ENCODE measurements at regions not wholly inside any gene's neighbourhood (a gene's known extent, or its start where the extent isn't known, plus 50 kb on each side); places are given as distances from the start of the nearest gene placed in this dataset.

GRCh38 chr6:6926856-6927255, 180.9 kb upstream of the RREB1 start:
- no peak overlapping the region for H3K14ac ChIP-seq (ENCODE audit: insufficient read depth, low read length)
- no peaks in the 10 kb centered on the region for H3K23me2 ChIP-seq (ENCODE audit: insufficient read length, low read depth, low read length, poor library complexity, severe bottlenecking)
- no peak overlapping the region for H2BK15ac ChIP-seq (ENCODE audit: low read depth, low read length)
- DNase-seq, result no peak
- no peaks in the 10 kb centered on the region for H3K36me3 Mint-ChIP-seq (ENCODE audit: insufficient read depth in 1 of 3, low read depth in 3 of 3)
- H3K23ac ChIP-seq (ENCODE audit: insufficient read length, low read depth, low read length), result no peak overlapping the region
- H3K79me1 ChIP-seq (ENCODE audit: insufficient read depth, low read depth, low read length, poor library complexity, severe bottlenecking), result no peaks in the 10 kb centered on the region
- peaks cover 6 to 15% of the 10 kb centered on the region in 2 experiments; a peak in 3 of 4 replicates for H3K4me1 Mint-ChIP-seq
- H3K4me1 ChIP-seq (ENCODE audit: insufficient read depth, low read length), result no peaks in the 10 kb centered on the region
- H3K27me3 ChIP-seq (ENCODE audit: insufficient read depth, low read length), result no peaks in the 10 kb centered on the region
- no CpG with 5 or more reads among the region's 7 CpGs for WGBS (ENCODE audit: extremely low coverage, insufficient read length, low lambda C conversion rate)
- H3K9ac ChIP-seq (ENCODE audit: extremely low read depth, insufficient read length, low read length), result no peak overlapping the region
- no peak overlapping the region for H4K5ac ChIP-seq (ENCODE audit: insufficient read length, low read depth, low read length)
- no peak overlapping the region for H3K27ac Mint-ChIP-seq
- no peak overlapping the region for H3K27ac ChIP-seq (ENCODE audit: insufficient read length, low read depth, low read length)
- no peaks in the 10 kb centered on the region for H3K9me3 Mint-ChIP-seq
- H3K27me3 Mint-ChIP-seq (ENCODE audit: low read depth), result peaks cover 5% of the 10 kb centered on the region; the same call in 1 of the 2 replicates
- H3K4me2 ChIP-seq (ENCODE audit: insufficient read depth, insufficient read length, low read length), result no peak overlapping the region
- H4K8ac ChIP-seq (replicated peaks; ENCODE audit: insufficient read length, low read depth, low read length), result no peak overlapping the region
- no peak overlapping the region for H3K4me3 Mint-ChIP-seq
- no peak for TF ChIP-seq CTCF (conservative IDR thresholded peaks at IDR 0.05)
- no peaks in the 10 kb centered on the region for H4K20me1 ChIP-seq (ENCODE audit: control insufficient read depth, insufficient read depth, insufficient read length)
- H3K79me2 ChIP-seq (ENCODE audit: insufficient read depth, low read length), result no peaks in the 10 kb centered on the region
- H3K4ac ChIP-seq (ENCODE audit: low read depth, low read length), result no peak overlapping the region
- H3T11ph ChIP-seq (ENCODE audit: low read length), result no peak overlapping the region
- H2AK5ac ChIP-seq (ENCODE audit: insufficient read length, low read length), result no peak overlapping the region
- no peak overlapping the region for H2BK20ac ChIP-seq (ENCODE audit: low read depth, low read length, poor library complexity, severe bottlenecking)
- no peak overlapping the region for H4K91ac ChIP-seq (ENCODE audit: insufficient read length, low read depth, low read length)
- H3K56ac ChIP-seq (ENCODE audit: insufficient read length, low read depth, low read length), result no peak overlapping the region
- no peak overlapping the region for H2BK5ac ChIP-seq (ENCODE audit: insufficient read length, low read length)
- H3K18ac ChIP-seq (ENCODE audit: insufficient read length, low read depth, low read length), result no peak overlapping the region
- H3K9me3 ChIP-seq (ENCODE audit: control insufficient read depth, low read depth, low read length), result no peaks in the 10 kb centered on the region
- H2BK120ac ChIP-seq (ENCODE audit: low read depth, low read length, poor library complexity, severe bottlenecking), result no peak overlapping the region
- no peak overlapping the region for H2AFZ ChIP-seq (ENCODE audit: low read length)
- no peak overlapping the region for H2BK12ac ChIP-seq (ENCODE audit: insufficient read length, low read depth, low read length)
